H54 (cell line): ENCODE measurements at regions not wholly inside any gene's neighbourhood (a gene's known extent, or its start where the extent isn't known, plus 50 kb on each side); places are given as distances from the start of the nearest gene placed in this dataset.
"Not testable (repeated sequence)": the region's sequence is repeated elsewhere in the genome, so short reads cannot be mapped to it uniquely, and the experiment has no call there.

Source experiments
- DNase-seq: peaks from one replicate; pipeline ENCODE4 v3.0.0; 2011; ENCODE audit warnings: low spot score, mixed read lengths; ENCODE audit not compliant: insufficient read length
- FAIRE-seq: peaks from 3 replicates; lab custom pipeline; 2011; peaks lifted over from hg19 to GRCh38; lab: Jason Lieb, UNC
- POLR2A ChIP-seq: IDR thresholded peaks from 2 replicates; pipeline ENCODE4 v1.6.1; 2011; ENCODE audit warnings: low read depth, mild to moderate bottlenecking, low read length

DNA sequence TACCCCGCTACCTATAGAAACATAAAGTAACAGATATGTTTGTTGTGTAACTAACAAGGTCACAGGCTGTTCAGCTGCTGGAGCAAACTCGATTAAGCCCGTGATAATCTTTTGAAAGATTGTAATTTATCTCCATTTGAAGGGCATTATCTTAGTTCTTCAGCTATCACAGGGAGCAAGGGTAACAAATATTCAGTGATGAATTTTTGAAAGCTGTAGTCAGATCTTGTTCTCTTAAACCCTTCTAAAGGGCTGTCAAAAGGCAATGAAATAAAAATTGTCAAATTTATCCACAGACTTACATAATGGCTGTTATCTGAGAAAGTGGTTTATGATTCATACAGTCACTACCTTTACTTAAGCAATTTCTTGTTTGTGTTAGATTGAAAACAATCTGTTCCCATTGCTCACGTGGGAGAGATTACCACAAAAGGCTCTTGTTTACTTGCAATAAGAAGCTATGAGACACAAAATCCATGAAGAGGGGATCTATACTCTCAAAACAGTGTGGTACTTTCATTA lies 78.3 kb upstream of the ZNF608 start:
- DNase-seq (no peak), FAIRE-seq (no peak)
- TF ChIP-seq POLR2A: no peak

DNA sequence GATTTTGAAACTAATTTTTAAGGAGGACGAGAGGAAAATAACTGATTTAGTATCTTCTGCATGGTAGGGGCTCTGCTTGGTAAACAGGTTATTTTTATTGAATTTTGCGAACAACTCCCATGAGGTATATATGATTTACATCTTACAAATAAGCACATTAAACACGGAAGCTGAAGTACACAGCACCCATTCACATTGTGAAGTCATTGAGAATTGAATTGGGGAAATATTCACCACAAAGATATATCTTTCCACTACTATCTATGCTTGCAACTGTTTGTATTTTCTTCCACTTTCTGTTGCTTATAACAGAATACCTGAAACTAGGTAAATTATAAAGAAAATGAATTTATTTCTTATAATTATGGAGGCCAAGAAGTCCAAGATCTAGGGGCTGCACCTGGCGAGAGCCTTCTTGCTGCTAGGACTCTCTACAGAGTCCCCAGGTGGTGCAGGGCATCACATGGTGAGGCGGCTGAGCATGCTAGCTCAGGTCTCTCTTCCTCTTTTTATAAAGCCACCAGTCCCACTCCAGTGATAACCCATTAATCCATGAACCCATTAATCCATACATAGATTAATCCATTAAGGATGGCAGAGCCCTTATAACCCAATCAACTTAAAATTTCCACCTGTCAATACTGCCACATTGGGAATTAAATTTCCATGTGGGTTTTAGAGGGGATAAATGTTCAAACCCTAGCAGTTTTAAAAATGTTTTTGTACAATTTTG lies 79.0 kb upstream of the ZNF608 start:
- DNase-seq: no peak
- TF ChIP-seq POLR2A: no peak
- FAIRE-seq: no peak

DNA sequence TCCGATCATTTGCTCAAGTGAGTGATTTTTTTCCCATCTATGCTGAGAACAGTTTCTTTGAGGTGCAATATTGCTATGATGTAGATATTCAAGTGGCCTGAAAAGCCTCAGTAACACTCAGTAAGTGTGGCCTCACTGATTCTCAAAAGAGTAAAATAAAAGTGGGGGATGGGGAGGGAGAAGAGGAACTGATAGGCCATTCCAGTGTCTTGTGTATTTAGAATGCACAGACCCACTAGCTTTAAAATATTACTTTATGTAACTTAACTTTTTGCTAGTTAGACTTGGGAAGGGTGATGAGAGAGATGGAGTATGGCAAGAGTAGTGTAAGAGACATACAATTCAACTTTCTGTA lies 79.5 kb upstream of the ZNF608 start:
- no peak for TF ChIP-seq POLR2A
- FAIRE-seq: no peak
- DNase-seq: no peak

DNA sequence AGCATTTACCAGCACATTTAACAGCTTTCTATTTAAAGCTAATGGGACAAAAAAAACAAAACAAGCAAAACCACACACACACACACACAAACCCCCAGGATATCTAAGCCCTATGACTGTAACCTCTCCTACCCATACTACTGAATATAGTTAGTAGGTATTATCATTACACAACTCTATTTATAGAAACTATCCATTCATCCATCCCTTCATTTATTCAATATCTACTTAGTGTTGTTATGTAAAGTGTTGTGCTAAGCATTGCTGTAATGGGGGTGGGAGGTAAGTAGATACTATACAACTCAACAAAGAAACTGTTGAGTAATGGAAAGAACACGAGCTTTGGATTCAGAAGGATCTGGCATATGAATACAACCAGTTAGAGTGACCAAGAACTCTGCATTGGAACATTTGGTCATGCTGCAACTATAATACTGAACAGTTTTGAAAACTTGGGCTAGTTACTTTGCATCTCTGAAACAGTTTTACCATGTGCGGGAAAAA lies 82.3 kb upstream of the ZNF608 start:
- DNase-seq: no peak
- no peak for TF ChIP-seq POLR2A
- FAIRE-seq: no peak

DNA sequence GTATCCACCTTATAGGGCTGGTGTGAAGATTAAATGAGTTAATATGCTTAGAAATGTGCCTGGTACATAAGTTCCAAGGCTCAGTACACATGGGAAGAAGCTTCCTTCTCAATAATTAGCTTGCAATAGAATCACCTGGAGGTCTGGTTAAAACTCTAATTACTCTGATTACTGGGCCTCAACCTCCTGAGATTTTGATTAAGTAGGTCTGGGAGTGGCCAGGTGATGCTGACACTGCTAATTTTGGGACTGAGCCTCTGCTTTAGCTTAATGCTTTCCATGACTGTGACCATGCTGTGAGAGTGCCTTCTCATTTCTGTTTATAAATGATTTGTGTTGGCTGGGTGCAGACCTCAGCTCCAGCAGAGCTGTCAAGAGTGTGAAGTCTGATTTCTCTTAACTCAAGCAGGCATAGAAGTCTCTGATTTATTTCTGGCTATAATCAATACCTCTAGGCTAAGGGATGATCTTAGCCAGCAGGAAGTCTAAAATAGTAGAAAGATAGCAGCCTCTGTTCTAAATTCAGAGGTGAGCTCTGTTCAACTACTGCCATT lies 85.3 kb upstream of the ZNF608 start:
- no peak for TF ChIP-seq POLR2A
- no peak for FAIRE-seq

DNA sequence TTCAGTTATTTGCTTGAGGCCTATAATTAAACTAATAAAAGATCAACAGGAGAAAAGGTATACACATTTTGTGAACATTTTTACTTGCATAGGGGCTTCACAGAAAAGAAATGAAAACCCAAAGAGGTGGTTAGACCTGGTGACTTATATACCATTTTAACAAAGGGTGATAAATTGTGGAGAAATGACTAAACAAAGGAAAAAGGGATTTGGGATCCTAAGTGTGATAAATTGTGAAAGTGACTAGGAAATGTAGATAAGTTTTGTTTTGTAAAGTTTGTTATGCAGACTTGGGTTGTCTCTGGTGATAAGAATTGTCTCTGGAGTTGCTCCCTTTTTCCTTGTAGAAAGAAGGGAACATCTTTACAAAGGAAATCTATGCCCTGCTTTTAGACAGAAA lies 86.1 kb upstream of the ZNF608 start:
- TF ChIP-seq POLR2A: no peak
- FAIRE-seq (no peak), DNase-seq (no peak)

More for the DNA sequence above, 85.3 kb upstream of the ZNF608 start:
- DNase-seq: no peak

DNA sequence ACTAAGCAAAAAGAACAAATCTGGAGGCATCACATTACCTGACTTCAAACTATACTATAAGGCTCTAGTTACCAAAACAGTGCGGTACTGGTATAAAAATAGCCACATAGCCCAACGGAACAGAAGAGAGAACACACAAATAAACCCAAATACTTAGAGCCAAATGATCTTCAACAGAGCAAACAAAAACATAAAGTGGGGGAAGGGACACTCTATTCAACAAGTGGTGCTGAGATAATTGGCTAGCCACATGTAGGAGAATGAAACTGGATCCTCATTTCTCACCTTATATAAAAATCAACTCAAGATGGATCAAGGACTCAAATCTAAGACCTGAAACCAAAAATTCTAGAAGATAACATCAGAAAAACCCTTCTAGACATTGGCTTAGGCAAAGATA lies 89.9 kb upstream of the ZNF608 start:
- not testable (repeated sequence) for FAIRE-seq, DNase-seq

DNA sequence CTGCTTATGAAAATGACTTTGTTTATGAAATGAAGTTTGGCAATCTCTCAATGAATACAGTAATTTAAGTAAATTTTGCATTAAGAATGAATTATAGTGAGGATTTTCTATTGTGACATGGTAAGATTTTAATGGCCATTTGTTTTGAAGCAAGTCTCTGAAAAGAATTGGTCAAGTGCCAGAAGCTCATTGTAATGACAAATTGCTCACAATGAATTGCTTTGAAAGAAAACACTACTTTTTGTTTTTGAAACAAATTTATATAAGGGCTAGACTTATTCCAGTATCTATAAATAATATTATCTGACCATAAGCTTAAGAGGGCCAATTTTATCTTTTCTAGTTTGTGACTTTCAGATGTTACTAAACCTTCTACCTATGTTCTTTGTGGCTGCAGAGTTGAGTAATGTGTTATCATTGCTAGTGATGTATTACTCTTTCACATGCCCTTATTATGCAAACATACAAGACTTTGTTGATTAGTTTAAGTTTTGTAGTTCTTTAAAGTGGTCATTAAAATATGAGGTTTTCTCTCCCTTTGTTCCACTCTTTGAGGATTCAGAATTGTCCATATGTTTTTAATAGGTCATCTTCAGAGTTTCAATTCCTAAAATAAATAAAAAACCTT lies 93.0 kb upstream of the ZNF608 start:
- DNase-seq (no peak), FAIRE-seq (no peak)
- no peak for TF ChIP-seq POLR2A

DNA sequence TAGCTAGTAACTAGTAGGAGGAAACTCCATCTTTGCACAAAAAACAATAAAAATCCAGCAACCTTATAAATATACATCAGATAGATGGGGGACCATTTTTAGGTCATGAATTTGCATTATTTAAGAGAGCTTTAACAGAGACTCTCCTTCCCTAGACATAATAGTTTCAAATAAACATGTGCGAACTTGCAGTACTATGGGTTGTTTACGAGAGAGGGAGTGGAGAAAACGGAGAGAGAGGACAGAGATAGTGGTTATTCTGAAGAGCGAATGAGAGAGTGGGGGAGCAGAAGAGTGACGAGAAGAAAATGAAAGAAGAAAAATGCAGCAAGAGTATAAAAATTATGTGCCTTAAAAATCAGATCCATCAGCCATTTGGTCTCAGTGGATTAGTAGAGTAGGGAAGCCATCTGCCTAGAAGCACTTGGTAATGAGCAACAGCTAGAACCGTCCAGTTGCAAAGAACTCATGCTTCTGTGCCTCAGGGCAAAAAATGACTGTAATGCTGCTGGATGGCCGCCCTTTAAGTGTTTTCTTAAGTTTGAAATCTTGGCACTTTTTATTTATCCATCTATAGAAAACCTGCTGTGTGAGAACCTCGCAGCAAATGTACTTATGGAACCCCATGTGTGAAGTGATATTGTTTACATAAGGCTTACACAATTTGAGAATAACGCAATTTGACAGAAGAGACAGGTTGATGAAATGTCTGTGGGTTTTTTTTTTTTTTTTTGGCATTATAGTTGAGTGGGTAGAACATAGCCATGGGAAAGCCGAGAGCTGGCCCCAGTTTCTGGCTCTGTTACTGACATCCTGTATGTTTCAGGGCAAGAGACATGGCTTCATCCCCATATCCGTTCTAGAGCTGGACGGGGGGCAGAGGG lies 95.6 kb upstream of the ZNF608 start:
- DNase-seq: no peak
- TF ChIP-seq POLR2A: no peak
- FAIRE-seq: no peak

DNA sequence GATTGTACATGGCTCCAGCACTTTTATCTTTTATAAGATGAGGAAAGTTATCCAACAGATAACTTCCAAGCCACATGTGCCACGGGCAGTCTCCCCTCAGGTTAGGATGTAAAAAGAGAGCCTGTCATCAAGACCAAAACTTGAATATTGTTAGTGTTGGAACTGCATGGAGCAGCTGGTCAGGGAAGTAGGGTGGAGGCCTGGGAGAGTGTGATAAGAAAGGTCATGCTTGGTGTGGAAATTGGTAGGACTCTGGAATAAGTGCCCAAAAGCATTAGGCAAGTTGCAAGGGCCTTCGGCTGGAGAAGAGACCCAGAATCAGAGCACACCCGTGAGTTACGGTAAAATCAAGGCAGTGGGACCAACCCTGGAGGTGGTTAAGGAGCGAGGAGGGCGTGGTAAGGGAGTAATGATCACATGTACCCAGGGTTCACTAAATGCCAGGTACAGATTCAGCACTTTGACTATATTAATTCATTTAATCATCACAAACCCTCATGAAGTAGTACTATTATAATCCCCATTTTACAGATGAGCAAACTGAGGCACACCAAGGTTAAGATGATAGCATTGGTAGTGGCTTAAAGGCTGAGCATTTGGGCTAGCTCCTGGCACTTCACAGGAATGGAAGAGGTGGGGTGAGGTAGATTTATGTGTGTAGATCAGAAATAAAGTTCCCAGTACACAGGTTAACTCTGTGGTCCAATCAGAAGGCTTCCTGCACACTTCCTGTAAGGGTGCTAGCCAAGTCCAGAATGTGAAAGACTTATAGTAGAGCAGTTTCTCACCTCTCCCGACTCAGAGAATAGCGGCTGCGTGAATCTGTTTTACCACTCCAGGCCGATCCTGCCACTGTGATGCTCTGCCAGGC lies 96.5 kb upstream of the ZNF608 start:
- DNase-seq (no peak), FAIRE-seq (no peak)
- no peak for TF ChIP-seq POLR2A

DNA sequence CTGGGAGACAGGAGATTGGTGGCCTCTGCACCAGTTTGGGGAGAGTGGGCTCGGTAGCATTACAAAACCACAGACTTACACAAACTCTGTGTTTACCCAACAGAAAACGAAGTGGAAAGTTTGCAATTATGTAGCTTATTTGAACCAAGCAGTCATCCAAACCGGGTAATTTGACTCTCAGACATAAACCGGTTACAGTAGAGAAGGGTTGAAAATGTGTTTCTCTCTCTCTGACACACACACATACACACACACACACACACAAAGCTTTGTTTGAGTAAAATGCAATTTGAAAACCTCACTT lies 97.1 kb upstream of the ZNF608 start:
- no peak for DNase-seq
- FAIRE-seq: no peak
- no peak for TF ChIP-seq POLR2A

DNA sequence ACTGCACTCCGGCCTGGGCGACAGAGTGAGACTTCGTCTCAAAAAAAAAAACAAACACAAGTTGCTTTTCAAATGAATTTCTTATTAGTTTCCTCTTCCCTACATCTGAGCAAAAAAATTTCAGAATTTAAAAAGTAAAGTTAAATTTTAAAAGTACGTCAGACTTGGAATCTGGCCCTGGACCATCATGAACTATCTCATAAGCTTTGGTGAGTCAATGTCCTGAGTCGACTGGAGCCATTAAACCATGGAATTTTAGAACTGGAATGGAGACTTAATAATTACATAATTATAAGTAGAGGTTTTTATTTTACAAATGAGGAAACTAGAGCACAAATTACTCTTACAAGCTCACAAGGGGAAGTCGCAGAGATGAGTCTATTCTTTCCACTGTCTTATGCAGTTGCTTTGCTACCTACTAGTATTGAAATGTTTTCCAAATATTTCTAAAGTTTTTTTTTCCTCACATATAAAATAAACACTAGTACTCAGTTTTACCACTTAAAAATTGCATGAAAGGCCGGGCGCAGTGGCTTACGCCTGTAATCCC lies 98.0 kb upstream of the ZNF608 start:
- no peak for TF ChIP-seq POLR2A
- no peak for DNase-seq

DNA sequence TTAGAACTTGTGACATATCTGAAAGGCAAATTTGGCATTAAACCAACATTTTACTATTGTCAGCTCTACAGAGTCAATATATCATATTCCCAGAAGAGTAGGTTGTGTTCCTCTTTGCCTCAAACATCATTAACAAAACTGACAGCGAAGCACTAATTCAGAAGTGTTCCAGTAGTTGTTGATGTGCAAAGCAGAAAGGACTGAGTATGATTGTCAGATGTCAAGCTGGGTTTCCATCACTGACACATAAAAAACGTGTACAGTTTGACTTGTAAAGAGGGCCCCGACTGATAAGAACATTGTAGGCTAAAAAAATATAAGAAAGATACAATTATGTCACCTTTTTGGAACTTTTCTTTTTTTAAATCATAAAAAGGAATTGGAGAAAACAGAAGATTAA lies 101.5 kb upstream of the ZNF608 start:
- FAIRE-seq (no peak), DNase-seq (no peak)
- TF ChIP-seq POLR2A: no peak

More for the DNA sequence above, 98.0 kb upstream of the ZNF608 start:
- FAIRE-seq: no peak
